GM10266 (cell line): ENCODE measurements at regions not wholly inside any gene's neighbourhood (a gene's known extent, or its start where the extent isn't known, plus 50 kb on each side); places are given as distances from the start of the nearest gene placed in this dataset.

ENCODE experiments used
- DNase-seq: peaks from one replicate; pipeline ENCODE4 v3.0.0; 2012; ENCODE audit errors: extremely low spot score
- TF ChIP-seq, protein P1 (sequence below): IDR thresholded peaks from 2 replicates; pipeline ENCODE4 v1.5.1; 2012; ENCODE audit warnings: mild to moderate bottlenecking, low read depth; ENCODE audit not compliant: control insufficient read depth, insufficient read depth; ENCODE audit errors: missing control alignments

DNA sequence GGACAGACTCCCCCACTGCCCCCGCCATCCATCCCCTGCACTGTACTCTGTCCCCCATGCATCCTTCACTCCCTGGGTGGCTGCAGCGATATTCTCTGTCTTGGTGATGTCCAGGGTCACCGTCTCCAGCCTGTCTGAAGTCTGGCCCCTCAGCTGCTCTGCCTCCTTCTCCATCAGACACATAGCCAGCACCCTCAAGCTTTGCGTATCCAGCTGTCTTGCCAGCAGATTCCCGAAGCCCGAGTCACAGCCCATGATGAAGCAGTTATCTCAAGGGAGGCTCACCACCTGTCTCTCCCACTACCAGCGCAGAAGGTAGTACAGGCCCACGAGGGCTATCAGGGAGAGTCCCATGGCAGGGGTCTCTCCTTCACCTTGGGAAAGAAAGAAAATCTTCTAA, 77.8 kb downstream of the HSD17B6 start:
- TF ChIP-seq, protein P1, sequence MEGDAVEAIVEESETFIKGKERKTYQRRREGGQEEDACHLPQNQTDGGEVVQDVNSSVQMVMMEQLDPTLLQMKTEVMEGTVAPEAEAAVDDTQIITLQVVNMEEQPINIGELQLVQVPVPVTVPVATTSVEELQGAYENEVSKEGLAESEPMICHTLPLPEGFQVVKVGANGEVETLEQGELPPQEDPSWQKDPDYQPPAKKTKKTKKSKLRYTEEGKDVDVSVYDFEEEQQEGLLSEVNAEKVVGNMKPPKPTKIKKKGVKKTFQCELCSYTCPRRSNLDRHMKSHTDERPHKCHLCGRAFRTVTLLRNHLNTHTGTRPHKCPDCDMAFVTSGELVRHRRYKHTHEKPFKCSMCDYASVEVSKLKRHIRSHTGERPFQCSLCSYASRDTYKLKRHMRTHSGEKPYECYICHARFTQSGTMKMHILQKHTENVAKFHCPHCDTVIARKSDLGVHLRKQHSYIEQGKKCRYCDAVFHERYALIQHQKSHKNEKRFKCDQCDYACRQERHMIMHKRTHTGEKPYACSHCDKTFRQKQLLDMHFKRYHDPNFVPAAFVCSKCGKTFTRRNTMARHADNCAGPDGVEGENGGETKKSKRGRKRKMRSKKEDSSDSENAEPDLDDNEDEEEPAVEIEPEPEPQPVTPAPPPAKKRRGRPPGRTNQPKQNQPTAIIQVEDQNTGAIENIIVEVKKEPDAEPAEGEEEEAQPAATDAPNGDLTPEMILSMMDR: no peak
- DNase-seq: no peak

DNA sequence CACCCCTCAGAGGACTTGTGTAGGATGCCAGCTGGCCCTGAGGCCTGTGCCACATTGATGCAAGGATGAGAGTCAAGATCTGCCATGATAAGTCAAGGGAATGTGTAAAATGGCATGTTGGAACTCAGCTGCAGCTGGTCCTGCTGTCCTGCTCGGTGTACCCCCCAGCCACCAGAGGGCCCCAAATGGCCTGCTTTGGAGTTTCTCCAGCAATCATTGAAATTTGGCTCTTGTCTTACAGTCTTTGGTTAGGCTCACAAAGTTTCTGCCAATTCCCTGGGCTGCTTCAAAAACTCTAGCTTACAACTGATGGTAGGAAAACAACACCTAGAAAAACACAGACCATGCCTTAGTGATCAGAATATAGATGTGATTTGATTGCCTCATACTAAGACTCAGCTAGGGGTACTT, 76.8 kb downstream of the HSD17B6 start:
- TF ChIP-seq, protein P1: peak; percentile 73
- peak; percentile 46 for DNase-seq

DNA sequence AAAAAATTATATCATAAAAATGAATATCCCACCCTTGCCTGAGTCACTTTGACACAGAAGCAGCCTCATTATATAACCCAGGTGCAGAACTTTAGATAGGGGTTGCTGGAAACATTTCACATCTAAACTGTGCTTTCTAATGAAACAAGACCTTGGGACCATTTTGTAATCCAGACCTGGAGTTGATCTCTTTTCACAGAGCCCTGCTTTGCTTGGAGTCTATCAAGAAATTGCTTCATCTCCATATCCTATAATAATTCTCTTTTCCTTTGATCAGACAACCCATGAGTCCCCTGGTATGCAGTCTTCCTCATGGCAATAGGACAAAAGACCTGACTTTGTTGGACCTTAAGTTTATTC, 76.3 kb downstream of the HSD17B6 start:
- TF ChIP-seq, protein P1: no peak
- DNase-seq: no peak

DNA sequence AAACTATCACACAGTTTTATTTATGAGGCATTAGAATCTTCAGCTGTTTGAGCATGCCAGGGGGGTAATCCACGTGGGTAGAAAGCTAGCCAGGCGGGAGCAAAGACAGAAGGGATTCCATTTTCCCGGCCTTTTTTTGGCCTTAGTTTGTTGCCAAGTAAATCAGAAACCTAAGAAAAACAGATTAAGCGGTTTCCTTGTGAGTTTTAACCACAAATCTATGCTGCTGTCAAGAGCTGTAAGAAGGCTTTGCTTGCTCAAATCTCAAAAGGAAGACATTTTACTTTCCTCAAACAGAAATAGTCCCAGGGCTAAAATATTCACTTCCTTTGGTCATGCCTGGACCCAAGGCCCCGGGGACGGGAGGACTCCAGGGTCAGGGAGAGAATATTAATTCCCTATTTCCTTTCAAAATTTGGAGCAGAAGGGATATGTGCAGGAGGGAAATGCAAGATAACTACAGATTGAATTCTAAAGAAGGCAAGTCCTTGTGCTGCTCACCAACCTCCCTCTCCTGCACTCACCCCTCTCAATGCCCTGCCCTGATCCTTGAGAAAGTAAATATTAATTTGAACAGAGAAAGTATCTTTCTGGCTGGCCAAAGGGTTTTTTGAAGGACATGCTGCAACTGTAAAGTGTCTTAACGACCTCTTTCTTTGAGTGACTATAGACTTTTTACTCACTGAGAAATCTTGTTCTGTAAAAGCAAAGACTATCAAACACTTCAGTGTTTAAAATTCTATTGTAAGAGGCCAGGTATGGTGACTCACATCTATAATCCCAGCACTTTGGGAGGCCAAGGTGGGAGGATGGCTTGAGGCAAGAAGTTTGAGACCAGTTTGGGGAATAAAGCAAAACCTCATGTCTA, 75.7 kb downstream of the HSD17B6 start:
- TF ChIP-seq, protein P1: no peak
- DNase-seq: no peak
